Activated CD4-positive, alpha-beta T cell treated with anti-CD3 and anti-CD28 coated beads, Interleukin-2, Interleukin-6, amounts not matched to agents 100 ng/mL and 50 ng/mL, durations not matched to agents 16 hours and 8 hours (primary cell): ENCODE measurements at regions not wholly inside any gene's neighbourhood (a gene's known extent, or its start where the extent isn't known, plus 50 kb on each side); places are given as distances from the start of the nearest gene placed in this dataset.
"Not testable (repeated sequence)": the region's sequence is repeated elsewhere in the genome, so short reads cannot be mapped to it uniquely, and the experiment has no call there.

Source experiments
- DNase-seq: peaks from one replicate; pipeline ENCODE4 v3.0.0-alpha.2; 2020

- DNase-seq = no peak
These were observed 373.4 kb downstream of the METTL4 start for GRCh38 chr18:2197946-2198345.

GRCh38 chr18:2199060-2199459 is 372.2 kb downstream of the METTL4 start:
- DNase-seq = no peak

GRCh38 chr18:2201036-2201600 is 370.2 kb downstream of the METTL4 start:
- no peak for DNase-seq

- no peak for DNase-seq
These were observed 366.6 kb downstream of the METTL4 start for GRCh38 chr18:2204736-2205135.

- no peak for DNase-seq
These were observed 364.0 kb downstream of the METTL4 start for GRCh38 chr18:2207294-2207693.

GRCh38 chr18:2212598-2213205 is 358.6 kb downstream of the METTL4 start:
- no peak for DNase-seq

- no peak for DNase-seq
These were observed 357.4 kb downstream of the METTL4 start for GRCh38 chr18:2213905-2214304.

- DNase-seq = no peak
These were observed 353.9 kb downstream of the METTL4 start for GRCh38 chr18:2217356-2217755.

GRCh38 chr18:2218101-2218500 is 353.2 kb downstream of the METTL4 start:
- DNase-seq = no peak

GRCh38 chr18:2219706-2220105 is 351.6 kb downstream of the METTL4 start:
- DNase-seq = no peak

GRCh38 chr18:2222270-2223185 is 348.8 kb downstream of the METTL4 start:
- DNase-seq = no peak

- no peak for DNase-seq
These were observed 347.9 kb downstream of the METTL4 start for GRCh38 chr18:2223449-2223848.

GRCh38 chr18:2223849-2224248 is 347.5 kb downstream of the METTL4 start:
- DNase-seq = peak; percentile 4

- DNase-seq = no peak
These were observed 335.1 kb downstream of the METTL4 start for GRCh38 chr18:2236232-2236631.

GRCh38 chr18:2237706-2238105 is 333.6 kb downstream of the METTL4 start:
- no peak for DNase-seq

GRCh38 chr18:2240311-2240705 is 331.0 kb downstream of the METTL4 start:
- DNase-seq = no peak

- no peak for DNase-seq
These were observed 326.7 kb downstream of the METTL4 start for GRCh38 chr18:2244641-2245040.

- DNase-seq = not testable (repeated sequence)
These were observed 324.2 kb downstream of the METTL4 start for GRCh38 chr18:2247101-2247500.

GRCh38 chr18:2254977-2255376 is 316.3 kb downstream of the METTL4 start:
- DNase-seq = no peak

GRCh38 chr18:2256577-2256976 is 314.7 kb downstream of the METTL4 start:
- DNase-seq = no peak

- no peak for DNase-seq
These were observed 312.4 kb downstream of the METTL4 start for GRCh38 chr18:2258954-2259353.

GRCh38 chr18:2263303-2263890 is 307.9 kb downstream of the METTL4 start:
- no peak for DNase-seq

GRCh38 chr18:2274613-2275012 is 296.7 kb downstream of the METTL4 start:
- DNase-seq = no peak

GRCh38 chr18:2281086-2281485 is 290.2 kb downstream of the METTL4 start:
- DNase-seq = no peak
